HPDE6-E6E7 (cell line): ENCODE measurements at regions not wholly inside any gene's neighbourhood (a gene's known extent, or its start where the extent isn't known, plus 50 kb on each side); places are given as distances from the start of the nearest gene placed in this dataset.
A peak's percentile ranks its signal among the peaks of the same experiment; 100 is the strongest.

ENCODE experiments used
- DNase-seq: peaks from one replicate; pipeline ENCODE4 v3.0.0; 2011; ENCODE audit warnings: missing footprints; ENCODE audit errors: extremely low spot score

DNA sequence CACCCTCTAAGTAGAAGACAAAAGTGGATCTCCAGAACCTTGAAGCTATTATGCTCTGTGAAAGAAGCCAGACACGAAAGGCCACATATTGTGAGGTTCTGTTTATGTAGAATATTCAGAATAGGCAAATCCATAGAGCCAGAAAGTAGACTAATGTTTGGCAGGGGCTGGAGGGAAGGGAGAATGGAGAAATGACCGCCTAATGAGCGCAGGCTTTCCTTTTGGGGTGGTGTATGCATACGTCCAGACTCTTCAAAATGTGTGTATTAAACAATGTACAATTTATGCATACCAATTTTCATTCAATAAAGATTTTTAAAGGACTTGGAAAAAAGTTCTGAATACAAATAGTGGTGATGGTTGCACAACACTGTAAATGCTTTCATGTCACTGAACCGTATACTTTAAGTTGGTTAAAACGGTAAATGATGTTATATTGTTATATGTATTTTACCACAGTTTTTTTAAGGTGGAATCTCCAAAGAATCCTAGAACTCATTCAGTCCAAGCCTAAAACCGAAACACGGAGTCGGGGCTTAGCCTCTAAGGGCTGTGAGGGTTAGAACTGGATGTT lies 397.4 kb downstream of the SOX9 start:
- DNase-seq, result no peak

DNA sequence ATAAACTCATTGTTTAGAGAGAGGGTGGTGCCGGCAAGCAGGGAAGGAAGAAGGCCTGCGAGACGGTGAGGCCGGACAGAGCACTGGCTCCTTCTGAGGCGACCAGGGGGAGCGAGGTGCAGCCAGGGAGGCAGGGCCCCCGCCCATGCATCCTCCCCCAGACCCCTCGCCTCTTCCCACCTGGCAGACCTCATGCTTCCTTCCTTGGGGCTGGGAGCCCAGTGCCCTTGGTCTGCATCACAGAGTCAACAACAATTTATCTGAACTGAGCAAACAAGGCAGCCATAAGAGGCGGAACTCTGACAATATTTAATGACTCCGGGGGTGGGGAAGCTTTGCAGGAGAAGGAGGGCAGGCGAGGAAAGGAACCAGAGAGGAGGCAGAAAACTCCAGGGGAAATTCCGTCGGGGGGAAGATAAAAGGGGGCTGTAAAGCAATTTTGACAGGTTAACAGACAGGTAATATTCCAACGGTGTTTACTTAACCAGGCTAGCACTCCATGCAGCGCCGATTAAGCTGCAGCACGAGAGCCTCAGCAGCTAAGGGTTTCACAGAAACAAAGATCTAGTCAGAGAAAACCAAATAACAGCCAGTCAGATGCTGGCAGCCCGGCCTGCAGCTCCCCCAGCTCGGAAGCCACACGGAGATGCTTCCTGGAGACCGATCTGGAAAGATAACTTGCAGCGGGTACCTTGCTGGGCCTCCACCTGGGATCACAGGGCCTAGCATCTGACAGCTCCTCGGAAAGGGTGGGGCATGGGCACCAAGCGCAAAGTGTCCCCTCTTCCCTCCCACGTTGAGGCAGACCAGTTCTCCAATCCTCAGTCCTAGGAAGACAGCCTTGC lies 398.2 kb downstream of the SOX9 start:
- no peak for DNase-seq

- DNase-seq, result no peak
Observed at GRCh38 chr17:72519598-72519936, 398.7 kb downstream of the SOX9 start.

DNA sequence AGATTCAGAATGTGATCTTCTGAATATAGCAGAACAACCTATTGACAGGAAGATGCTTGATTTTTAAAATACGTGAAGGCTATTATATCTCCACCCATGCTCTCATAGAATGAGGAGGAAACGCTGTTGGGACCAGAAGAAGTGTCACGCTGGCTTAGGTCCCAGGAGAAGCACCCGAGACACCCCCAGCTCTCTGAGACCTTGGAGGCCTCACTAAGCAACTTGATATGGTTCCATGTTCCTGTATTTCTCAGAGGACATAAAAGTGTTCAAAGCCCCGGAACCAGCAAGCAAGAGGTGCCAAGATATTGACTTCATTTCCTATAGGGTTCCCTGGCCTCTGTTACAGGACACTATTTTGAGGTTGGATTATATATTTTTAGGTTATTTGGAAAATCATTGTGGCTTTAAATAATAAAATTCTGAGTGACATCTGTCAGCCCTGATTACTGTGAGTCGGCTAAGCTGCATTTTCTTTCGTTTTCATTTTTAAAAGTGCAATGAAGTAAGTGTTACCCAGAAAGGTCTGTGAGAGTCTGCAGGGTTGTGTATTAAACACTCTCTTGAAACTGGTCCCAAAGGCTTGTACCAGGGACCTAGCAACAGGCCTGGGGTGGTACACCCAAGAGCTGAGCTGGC lies 400.0 kb downstream of the SOX9 start:
- no peak for DNase-seq

DNA sequence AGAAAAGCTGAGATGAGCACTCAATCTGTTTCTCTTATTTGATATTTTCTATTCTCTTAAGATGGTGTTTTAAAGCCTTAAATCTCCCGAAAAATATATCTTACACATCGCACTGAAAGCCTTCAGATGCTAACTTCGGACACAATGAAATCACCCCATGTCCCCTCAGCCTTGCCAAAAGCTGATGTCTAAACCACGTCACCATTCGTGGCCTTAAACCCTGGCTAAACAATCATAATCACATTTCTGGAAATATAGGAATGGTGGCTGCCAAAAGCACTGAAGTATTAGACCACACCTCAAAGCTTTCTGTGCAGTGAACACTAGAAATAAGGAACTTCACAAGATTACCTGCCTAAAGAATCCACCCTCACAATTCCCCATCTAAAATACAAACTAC lies 402.7 kb downstream of the SOX9 start:
- no peak for DNase-seq

- no peak for DNase-seq
Observed at GRCh38 chr17:72525225-72526015, 404.6 kb downstream of the SOX9 start.

GRCh38 chr17:72526769-72527168 lies 405.9 kb downstream of the SOX9 start:
- no peak for DNase-seq

DNA sequence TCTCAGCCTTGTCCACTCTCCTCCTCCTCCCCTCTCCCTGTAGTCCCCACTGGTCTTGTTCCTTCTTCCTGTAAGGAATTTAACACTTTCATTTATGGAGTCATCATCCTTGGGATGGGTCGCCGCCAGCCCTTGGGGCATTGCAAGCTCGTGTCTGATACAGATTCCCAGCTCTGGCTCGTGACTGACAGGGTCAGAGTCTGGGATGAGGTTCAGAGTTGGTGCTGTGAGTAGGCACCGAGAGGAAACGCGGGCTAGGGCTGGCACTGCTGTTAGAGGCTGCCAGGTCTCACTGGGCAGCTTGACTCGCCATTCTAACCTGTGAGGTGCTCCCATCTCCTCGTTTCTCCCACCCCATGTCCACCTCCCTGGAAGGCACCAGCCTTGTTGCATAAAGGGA lies 407.0 kb downstream of the SOX9 start:
- no peak for DNase-seq

DNA sequence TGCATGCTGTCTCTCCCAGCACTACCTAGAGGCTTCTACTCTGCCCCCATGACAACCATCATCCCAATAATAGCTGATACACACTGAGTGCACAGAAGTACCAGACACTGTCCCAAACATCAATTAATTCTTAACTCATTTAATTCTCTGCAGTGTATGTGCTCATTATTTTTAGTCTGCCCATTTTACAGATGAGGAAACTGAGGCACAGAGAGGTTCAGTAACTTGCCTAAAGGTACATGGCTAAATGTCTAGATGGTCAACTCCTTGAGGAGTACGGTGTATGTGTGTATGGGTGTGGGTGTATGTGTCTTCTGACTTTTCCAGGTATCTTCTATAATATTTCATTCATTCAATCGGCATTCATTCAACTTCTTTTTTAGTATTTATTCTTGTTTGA lies 407.9 kb downstream of the SOX9 start:
- DNase-seq, result no peak

DNA sequence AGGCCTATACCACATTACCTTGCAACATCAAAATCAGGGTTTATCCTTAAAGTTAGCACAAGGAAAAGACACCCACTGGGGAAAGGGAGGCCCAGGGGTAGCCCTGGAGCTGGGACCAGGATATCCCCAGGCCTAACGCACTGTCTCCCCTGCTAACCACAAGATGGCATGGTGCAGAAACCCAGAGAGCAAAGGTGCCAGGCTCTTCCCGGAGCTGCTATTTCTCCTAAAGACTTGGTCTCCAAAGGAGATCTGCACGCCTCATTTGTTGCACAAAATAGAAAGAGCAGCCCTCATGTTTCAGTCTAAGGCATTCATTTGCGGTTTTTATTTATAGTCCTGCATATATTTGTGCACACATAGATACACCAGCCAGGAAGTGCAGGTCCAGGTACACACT lies 408.6 kb downstream of the SOX9 start:
- no peak for DNase-seq

GRCh38 chr17:72530454-72530853 lies 409.6 kb downstream of the SOX9 start:
- no peak for DNase-seq

- DNase-seq, result no peak
Observed at GRCh38 chr17:72531729-72532128, 410.9 kb downstream of the SOX9 start.

DNA sequence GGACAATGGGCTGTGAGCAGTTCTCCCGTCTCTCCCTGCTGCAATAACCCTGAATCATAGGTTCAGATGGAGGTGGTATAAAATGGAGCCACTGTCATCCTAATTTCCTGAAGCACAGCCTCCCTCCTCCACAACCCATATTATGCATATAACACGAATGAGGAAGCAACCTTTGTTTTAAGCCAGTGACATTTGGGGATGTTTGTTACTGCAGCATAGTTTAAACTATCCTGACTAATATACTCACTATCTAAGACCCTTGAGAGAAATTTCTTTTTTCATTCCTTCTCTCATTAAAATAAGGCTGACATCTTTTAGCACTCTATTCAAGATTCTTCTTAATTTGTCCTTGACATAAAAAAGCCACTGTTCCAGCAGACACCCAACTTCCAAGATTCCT lies 413.4 kb downstream of the SOX9 start:
- no peak for DNase-seq

DNA sequence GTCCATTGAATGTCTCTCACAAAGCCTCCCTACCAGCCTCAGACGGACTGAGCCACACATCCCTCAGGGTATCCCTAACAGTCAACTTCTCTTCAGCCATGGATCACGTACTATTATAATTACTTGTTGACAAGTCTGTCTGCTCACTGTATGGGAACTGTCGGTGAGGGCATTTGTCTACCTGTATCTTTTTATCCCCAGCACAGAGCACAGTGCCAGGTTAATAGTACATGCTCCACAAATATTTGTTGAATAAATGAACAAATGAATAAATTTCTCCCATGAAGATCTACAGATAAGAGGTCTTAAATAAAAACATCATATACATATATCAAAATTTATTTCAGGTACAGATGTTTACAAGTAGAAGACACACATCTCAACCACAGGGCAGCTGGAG lies 414.0 kb downstream of the SOX9 start:
- DNase-seq, result no peak

- DNase-seq, result no peak
Observed at GRCh38 chr17:72535346-72535745, 414.5 kb downstream of the SOX9 start.

DNA sequence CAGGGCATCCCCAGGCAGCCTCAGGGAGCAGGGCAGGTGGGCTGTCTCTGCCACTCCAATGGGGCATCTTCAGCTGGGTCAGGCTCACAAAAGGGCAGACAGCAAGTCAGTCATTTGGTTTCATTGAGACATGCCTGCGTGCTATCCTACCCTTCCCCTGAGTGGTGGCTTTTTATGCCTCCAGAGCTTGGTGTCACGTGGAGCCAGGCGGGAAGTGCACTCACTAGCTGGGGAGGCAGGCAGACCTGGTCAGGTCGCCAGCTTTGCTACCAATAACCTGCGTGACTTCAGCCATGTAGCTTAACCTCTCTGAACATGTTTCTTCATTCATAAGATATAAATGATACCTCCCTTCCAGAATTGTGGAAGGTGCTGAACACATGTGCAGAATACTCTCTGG lies 415.0 kb downstream of the SOX9 start:
- no peak for DNase-seq

DNA sequence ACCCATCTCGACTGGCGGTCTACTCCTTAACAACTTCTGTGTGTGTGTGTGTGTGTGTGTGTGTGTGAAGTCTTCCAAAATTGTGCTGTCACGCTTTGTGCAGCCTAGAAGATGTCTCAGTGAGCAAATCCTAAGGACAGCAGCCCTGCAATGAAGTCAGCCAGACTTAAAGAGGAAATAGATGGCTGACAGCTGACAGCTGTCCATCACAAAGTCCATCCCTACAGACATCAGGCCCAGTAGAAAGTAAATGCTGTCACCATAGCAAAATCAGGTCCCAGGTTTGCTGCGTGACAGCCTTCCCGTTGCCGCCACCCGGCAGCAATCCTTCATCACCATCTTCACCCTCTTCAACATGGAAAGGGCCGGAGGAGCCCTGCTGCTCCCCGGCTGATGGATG lies 416.0 kb downstream of the SOX9 start:
- DNase-seq, result no peak

DNA sequence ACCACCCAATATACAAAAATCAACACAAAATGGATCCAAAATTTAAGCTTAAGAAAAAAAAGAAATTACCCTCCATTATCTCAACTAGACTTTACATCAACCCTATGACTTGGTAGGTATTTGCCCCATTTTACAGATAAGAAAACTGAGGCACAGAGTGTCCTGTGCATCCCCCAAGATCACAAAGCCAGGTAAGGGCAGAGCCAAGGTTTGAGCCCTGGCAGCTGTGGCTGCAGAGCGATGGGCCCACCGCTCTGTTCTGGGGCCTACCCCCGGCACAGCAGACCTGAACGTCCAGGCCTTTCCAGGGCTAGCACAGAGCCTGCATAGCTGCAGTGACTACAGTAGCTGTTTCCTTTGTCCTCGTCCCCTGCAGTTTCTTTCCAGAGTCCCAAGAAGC lies 417.6 kb downstream of the SOX9 start:
- no peak for DNase-seq

DNA sequence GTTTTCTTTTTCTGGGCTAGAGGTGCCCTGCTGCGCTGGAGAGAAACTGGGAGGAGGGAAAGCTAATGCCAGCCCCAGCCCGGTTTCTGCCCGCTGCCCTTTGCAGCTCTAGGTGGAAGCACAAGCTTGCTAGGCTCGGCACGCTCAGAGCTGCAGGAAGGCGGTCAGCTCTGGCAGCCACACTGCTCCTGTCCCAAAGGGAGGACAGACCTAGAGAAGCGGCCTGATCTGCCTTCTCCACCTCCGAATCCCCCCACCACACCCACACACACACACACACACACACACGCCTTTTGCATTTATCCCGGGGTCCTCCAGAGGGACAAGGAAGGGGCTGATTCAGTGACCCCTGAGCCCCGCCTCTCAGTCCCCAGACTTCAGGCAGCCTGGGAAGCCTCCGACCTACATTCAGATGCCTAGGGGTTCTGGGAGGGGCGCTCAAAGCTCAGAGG lies 418.1 kb downstream of the SOX9 start:
- no peak for DNase-seq

DNA sequence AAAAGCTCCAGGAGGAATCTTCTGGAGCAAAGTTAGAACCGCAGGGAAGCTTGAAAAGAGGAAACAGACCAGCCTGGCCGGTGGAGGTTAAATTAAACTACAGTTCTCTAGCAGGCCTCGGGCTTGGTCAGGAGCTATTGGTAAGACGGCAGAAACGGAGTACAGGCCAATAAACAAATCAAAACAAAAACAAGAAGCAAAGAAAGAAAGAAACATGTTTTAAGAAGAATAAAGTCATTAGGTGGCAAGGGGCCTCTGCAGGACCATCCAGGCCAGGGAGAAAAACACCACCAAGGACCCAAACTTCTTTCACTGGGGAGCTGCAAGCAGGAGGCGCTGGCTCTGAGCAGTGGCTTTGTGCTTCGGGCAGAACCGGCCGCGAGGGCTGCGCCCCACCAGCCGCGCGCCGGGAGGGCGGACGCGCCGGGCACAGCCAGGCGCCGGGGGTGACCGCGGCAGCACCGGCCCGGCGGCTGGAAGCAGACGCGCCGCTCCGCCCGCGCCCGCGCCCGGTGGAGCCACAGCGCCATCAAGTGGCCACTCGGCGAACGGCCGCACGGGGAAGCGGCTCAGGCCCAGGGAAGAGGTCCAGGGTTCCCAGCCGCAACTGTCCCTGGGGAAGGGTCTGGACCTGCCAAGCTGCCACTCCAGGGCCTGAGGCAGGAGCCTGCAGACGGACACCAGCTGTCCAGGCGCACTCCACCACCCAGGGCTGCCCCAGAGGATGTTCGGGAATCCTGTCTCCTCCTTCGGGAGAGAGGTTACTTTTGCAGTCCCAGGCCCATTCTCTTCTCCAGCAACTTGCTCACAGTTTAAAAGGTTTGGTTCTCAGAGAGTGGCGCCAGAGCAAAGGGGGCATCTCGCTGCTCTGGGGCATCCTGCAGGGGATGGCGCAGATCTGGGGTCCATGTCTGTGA lies 419.4 kb downstream of the SOX9 start:
- peak; percentile 72 for DNase-seq

DNA sequence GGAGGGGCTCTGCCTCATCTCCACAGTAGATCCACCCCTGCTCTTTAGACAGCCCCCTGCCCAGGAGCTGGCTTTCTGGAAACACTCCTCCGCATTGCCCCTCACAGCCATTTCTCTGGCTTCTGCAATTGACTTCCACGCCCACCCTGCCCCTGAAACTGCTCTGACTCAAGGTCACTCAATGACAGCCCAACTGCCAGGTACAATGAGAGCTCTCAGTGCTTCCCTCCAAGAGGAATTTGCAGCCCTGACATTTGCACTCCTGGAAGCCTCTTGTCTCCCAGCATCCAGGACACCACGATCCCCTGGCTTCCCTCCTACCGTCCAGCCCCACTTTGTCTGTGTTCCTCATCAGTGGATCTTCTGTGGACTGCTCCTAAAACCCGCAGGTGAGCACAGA lies 421.5 kb downstream of the SOX9 start:
- DNase-seq, result no peak
